Right atrium auricular region (tissue), 2 donors: ENCODE measurements at regions not wholly inside any gene's neighbourhood (a gene's known extent, or its start where the extent isn't known, plus 50 kb on each side); places are given as distances from the start of the nearest gene placed in this dataset.

Source experiments
- DNase-seq: peaks from one replicate; pipeline ENCODE4 v3.0.0-alpha.2; 2019; ENCODE audit warnings: low spot score
- H3K27ac ChIP-seq, 2 donors: fragments of 200-600 bp; sonication (generic); 1 replicate in 1 of 2; 2 replicates in 1 of 2; pipeline ENCODE4 v1.5.1; 2016 to 2019
- H3K27me3 ChIP-seq, 2 donors: fragments of 200-600 bp; sonication (generic); one replicate each; pipeline versions ENCODE4 v1.5.1 to v1.6.0; 2017 to 2019
- H3K36me3 ChIP-seq: fragments of 200-600 bp; sonication (generic); one replicate; pipeline ENCODE4 v1.5.1; 2016
- H3K4me1 ChIP-seq, 2 donors: fragments of 200-600 bp; sonication (generic); one replicate each; pipeline versions ENCODE4 v1.5.1 to v1.6.0; 2017 to 2019
- H3K4me3 ChIP-seq, 2 donors: fragments of 200-600 bp; sonication (generic); 1 replicate in 1 of 2; 2 replicates in 1 of 2; pipeline ENCODE4 v1.5.1; 2017 to 2019; ENCODE audit warnings: mild to moderate bottlenecking in 1 of 2, moderate library complexity in 1 of 2
- H3K9me3 ChIP-seq, 2 donors: fragments of 200-600 bp; sonication (generic); one replicate each; pipeline ENCODE4 v1.5.1; 2019
- TF ChIP-seq, protein P1 (sequence below), 2 donors: fragments of 200-600 bp; sonication (generic); IDR thresholded peaks; one replicate each; pipeline ENCODE4 v1.5.1; 2019; ENCODE audit warnings: antibody characterized with exemption in 2 of 2

DNA sequence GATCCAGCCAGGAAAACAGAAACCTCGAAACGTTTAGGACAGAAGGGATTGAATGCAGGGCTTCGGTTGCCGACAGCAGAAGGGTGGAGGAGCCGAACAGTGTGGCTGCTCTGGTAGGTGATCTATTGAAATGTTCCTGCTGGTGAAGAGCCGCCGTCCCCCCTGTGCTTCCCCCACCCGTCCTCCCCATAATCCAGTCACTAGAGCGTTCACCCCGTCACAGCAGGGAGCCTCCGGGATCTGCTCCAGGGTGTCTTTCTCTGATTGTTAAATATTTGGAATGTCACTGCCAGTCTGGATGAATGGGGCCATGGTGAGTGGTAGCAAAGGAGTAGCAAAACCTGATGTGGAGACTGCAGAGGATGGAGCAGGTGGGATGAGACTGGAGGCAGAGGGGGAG lies 255.1 kb upstream of the CSF3R start:
- TF ChIP-seq, protein P1, sequence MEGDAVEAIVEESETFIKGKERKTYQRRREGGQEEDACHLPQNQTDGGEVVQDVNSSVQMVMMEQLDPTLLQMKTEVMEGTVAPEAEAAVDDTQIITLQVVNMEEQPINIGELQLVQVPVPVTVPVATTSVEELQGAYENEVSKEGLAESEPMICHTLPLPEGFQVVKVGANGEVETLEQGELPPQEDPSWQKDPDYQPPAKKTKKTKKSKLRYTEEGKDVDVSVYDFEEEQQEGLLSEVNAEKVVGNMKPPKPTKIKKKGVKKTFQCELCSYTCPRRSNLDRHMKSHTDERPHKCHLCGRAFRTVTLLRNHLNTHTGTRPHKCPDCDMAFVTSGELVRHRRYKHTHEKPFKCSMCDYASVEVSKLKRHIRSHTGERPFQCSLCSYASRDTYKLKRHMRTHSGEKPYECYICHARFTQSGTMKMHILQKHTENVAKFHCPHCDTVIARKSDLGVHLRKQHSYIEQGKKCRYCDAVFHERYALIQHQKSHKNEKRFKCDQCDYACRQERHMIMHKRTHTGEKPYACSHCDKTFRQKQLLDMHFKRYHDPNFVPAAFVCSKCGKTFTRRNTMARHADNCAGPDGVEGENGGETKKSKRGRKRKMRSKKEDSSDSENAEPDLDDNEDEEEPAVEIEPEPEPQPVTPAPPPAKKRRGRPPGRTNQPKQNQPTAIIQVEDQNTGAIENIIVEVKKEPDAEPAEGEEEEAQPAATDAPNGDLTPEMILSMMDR (IDR thresholded peaks at IDR 0.05), result no peak
- H3K9me3 ChIP-seq, result peaks cover 0 to 11% of the 10 kb centered on the region in 2 donors
- peaks cover 0 to 3% of the 10 kb centered on the region in 2 donors for H3K27me3 ChIP-seq

DNA sequence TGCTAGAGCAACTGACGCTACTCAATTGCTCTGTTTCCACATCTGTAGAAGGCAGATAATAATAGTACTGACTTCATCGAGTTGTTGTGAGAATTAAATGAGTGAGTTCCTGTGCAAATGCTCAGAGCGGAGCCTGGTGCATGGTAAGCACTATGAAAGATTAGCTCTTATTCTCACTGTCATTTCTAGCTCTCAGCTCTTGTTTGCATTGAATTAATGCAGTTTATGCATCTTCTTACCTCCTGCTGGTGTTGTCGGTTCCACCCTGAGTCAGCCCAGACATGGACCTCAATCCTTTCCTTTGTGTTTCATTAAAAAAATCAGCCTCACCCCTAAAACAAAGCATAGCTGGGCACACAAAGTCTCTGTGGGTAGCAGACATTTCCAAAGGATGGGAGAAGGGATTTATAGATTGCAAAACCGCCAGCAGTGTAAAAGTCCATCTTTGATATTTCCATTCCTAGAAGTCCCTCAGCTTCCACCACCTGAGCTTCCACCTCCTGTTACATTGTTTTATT lies 254.4 kb upstream of the CSF3R start:
- peaks cover 0 to 11% of the 10 kb centered on the region in 2 donors for H3K9me3 ChIP-seq
- peaks cover 0 to 3% of the 10 kb centered on the region in 2 donors for H3K27me3 ChIP-seq
- no peak for DNase-seq
- H3K27ac ChIP-seq, result no peak overlapping the region
- TF ChIP-seq, protein P1 (IDR thresholded peaks at IDR 0.05), result no peak
- H3K36me3 ChIP-seq, result no peaks in the 10 kb centered on the region
- H3K4me1 ChIP-seq, result no peaks in the 10 kb centered on the region
- H3K4me3 ChIP-seq, result no peak overlapping the region

More for the DNA sequence above, 255.1 kb upstream of the CSF3R start:
- H3K27ac ChIP-seq, result no peak overlapping the region
- no peaks in the 10 kb centered on the region for H3K4me1 ChIP-seq
- DNase-seq, result no peak
- H3K4me3 ChIP-seq, result no peak overlapping the region
- no peaks in the 10 kb centered on the region for H3K36me3 ChIP-seq

DNA sequence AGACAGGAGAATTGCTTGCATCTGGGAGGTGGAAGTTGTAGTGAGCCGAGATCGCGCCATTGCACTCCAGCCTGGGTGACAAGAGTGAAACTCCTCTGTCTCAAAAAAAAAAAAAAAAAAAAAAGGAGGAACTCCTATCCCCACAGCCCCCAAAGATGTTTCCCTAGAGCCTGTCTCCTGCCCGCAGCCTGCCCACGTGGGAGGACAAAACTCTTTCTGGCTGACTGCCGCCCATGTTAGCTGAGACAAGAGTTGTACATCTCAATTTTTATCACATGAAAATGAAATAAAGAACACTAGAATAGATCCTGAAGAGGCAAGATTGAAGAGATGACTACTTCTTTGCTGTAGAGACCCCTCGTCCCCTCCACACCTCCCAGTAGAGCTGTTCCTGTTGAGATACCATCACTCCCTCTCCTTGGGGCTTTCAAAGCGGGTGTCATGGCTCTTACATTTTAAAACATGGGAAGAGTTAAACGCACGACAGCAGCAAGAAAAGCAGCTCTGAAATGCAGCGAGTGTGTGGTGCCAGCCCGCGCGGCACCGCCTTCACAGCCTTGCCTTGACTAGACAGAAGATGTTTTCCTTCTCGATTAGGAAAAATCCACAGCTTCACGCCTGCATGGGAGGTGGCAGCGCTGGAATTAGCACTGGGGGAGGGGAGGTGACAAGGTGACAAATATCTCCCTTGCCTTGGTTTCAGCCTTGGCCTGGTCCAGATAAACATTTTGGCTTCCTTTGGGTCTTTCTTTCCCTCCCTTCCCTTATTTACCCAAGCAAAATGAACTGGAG lies 253.4 kb upstream of the CSF3R start:
- Histone ChIP-seq H3K27me3 (peaks cover 0 to 3% of the 10 kb centered on the region in 2 donors), H3K4me3 (no peak overlapping the region), H3K9me3 (peaks cover 0 to 4% of the 10 kb centered on the region in 2 donors), H3K36me3 (no peaks in the 10 kb centered on the region), H3K27ac (no peak overlapping the region), H3K4me1 (no peaks in the 10 kb centered on the region)
- DNase-seq, result no peak
- TF ChIP-seq, protein P1 (IDR thresholded peaks at IDR 0.05), result no peak

DNA sequence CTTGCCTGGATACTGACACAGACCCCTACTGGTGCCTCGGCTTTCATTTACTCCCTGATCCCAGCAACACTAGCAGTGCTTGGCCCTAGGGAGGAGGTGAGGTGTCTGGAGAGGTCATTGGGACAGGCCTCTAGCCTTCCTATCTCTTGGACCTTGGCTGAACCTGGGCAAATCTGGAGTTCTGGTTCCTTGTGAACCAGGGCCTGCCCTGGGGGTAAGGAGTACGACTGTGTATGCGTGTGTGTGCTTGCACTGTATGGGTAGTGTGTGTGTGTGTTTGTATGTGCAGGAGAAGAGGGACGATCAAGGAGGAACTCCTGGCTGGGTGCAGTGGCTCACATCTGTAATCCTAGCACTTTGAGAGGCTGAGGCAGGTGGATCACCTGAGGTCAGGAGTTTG lies 252.7 kb upstream of the CSF3R start:
- Histone ChIP-seq H3K4me3 (no peak overlapping the region), H3K9me3 (no peaks in the 10 kb centered on the region), H3K27me3 (peaks cover 0 to 3% of the 10 kb centered on the region in 2 donors), H3K4me1 (no peaks in the 10 kb centered on the region), H3K36me3 (no peaks in the 10 kb centered on the region), H3K27ac (no peak overlapping the region)
- TF ChIP-seq, protein P1 (IDR thresholded peaks at IDR 0.05), result no peak
- DNase-seq, result no peak

DNA sequence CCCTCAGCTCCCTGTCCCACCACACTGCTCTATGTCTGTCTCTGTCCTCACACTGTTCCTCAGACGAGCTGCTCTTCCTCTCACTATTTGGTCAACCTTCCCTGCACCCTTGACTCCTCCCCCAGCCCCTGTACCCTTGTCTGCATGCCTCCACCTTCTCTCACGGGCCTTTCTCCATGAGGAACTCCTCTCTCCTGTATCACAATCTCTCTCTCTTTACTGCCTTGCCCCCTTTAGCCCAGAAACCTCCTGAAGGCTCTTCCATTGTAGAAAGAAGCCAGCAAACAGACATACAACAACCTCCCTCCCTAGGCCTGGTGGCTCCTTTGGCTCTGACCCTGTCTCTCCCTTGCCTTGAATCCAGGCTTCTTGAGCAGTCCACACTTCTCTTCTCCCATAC lies 251.6 kb upstream of the CSF3R start:
- peaks cover 0 to 3% of the 10 kb centered on the region in 2 donors for H3K27me3 ChIP-seq

More for the DNA sequence above, 251.6 kb upstream of the CSF3R start:
- TF ChIP-seq, protein P1 (IDR thresholded peaks at IDR 0.05), result no peak
- no peak for DNase-seq
- Histone ChIP-seq H3K4me1 (no peaks in the 10 kb centered on the region), H3K27ac (no peak overlapping the region), H3K9me3 (no peaks in the 10 kb centered on the region), H3K4me3 (no peak overlapping the region), H3K36me3 (no peaks in the 10 kb centered on the region)
